Trophoblast cell (in vitro differentiated cells and primary cell): ENCODE measurements at regions not wholly inside any gene's neighbourhood (a gene's known extent, or its start where the extent isn't known, plus 50 kb on each side); places are given as distances from the start of the nearest gene placed in this dataset.

Source experiments
- DNase-seq, 2 donors: peaks; one replicate each; pipeline ENCODE4 v3.0.0-alpha.2; 2016
- H2AFZ ChIP-seq: 2 replicates; pipeline ENCODE4 v1.6.1; 2013; ENCODE audit warnings: low read length, moderate library complexity, mild to moderate bottlenecking; ENCODE audit not compliant: insufficient read depth, poor library complexity
- H2AK5ac ChIP-seq: 2 replicates; pipeline ENCODE4 v1.6.1; 2013; ENCODE audit warnings: mild to moderate bottlenecking, low read length
- H2BK120ac ChIP-seq: 2 replicates; pipeline ENCODE4 v1.6.1; 2013; ENCODE audit warnings: low read length, mild to moderate bottlenecking, moderate library complexity; ENCODE audit not compliant: insufficient read depth, poor library complexity
- H2BK12ac ChIP-seq: 2 replicates; pipeline ENCODE4 v1.6.1; 2013; ENCODE audit warnings: mild to moderate bottlenecking, low read length, moderate library complexity
- H2BK5ac ChIP-seq: 2 replicates; pipeline ENCODE4 v1.6.1; 2013; ENCODE audit warnings: low read length, low read depth, moderate library complexity, mild to moderate bottlenecking; ENCODE audit not compliant: poor library complexity
- H3K14ac ChIP-seq: 2 replicates; pipeline ENCODE4 v1.6.1; 2013; ENCODE audit warnings: mild to moderate bottlenecking, low read length
- H3K18ac ChIP-seq: 2 replicates; pipeline ENCODE4 v1.6.1; 2013; ENCODE audit warnings: mild to moderate bottlenecking, low read length
- H3K23ac ChIP-seq: 2 replicates; pipeline ENCODE4 v1.6.1; 2013; ENCODE audit warnings: low read length
- H3K27ac ChIP-seq: 2 replicates; pipeline ENCODE4 v1.5.1; 2013; ENCODE audit warnings: low read depth, mild to moderate bottlenecking, inconsistent platforms, low read length, moderate library complexity
- H3K27me3 ChIP-seq: 2 replicates; pipeline ENCODE4 v1.6.1; 2013; ENCODE audit warnings: inconsistent platforms, mild to moderate bottlenecking, low read length, moderate library complexity; ENCODE audit not compliant: insufficient read depth
- H3K36me3 ChIP-seq, 2 experiments: 1 replicate in 1 of 2; 2 replicates in 1 of 2; pipeline ENCODE4 v1.6.1; 2013; ENCODE audit warnings: low read length in 2 of 2, mild to moderate bottlenecking in 2 of 2, moderate library complexity in 1 of 2; ENCODE audit not compliant: insufficient read depth in 2 of 2, control insufficient read depth in 1 of 2
- H3K4ac ChIP-seq: 2 replicates; pipeline ENCODE4 v1.6.1; 2013; ENCODE audit warnings: low read depth, mild to moderate bottlenecking, low read length, moderate library complexity
- H3K4me1 ChIP-seq, 2 experiments: 1 replicate in 1 of 2; 2 replicates in 1 of 2; pipeline ENCODE4 v1.6.1; 2013; ENCODE audit warnings: low read length in 2 of 2, mild to moderate bottlenecking in 2 of 2, moderate library complexity in 1 of 2; ENCODE audit not compliant: insufficient read depth in 2 of 2, control insufficient read depth in 1 of 2
- H3K4me2 ChIP-seq: 2 replicates; pipeline ENCODE4 v1.6.1; 2013; ENCODE audit warnings: inconsistent platforms, mild to moderate bottlenecking, low read length, moderate library complexity
- H3K4me3 ChIP-seq: 2 replicates; pipeline ENCODE4 v1.5.1; 2013; ENCODE audit warnings: mild to moderate bottlenecking, low read depth, low read length, inconsistent platforms
- H3K79me1 ChIP-seq: one replicate; pipeline ENCODE4 v1.6.1; 2013; ENCODE audit warnings: low read length
- H3K79me2 ChIP-seq: 2 replicates; pipeline ENCODE4 v1.6.1; 2013; ENCODE audit warnings: low read length, mild to moderate bottlenecking; ENCODE audit not compliant: control insufficient read depth, insufficient read depth, poor library complexity
- H3K9ac ChIP-seq: 2 replicates; pipeline ENCODE4 v1.6.1; 2013; ENCODE audit warnings: mild to moderate bottlenecking, low read length
- H3K9me3 ChIP-seq: 2 replicates; pipeline ENCODE4 v1.6.1; 2013; ENCODE audit warnings: low read depth, mild to moderate bottlenecking, control low read depth, inconsistent platforms, low read length; ENCODE audit not compliant: insufficient read depth
- H4K12ac ChIP-seq: 2 replicates; pipeline ENCODE4 v1.6.1; 2013; ENCODE audit warnings: low read depth, mild to moderate bottlenecking, low read length, moderate library complexity
- H4K8ac ChIP-seq: 2 replicates; pipeline ENCODE4 v1.6.1; 2013; ENCODE audit warnings: low read depth, mild to moderate bottlenecking, low read length, moderate library complexity
- H4K91ac ChIP-seq: one replicate; pipeline ENCODE4 v1.6.1; 2013; ENCODE audit warnings: low read depth, mild to moderate bottlenecking, low read length, moderate library complexity
- WGBS: extraction: QIAGEN DNeasy Blood & Tissue Kit; methylation state at CpG from one replicate; pipeline ENCODE4 v1.1.7; 2013; ENCODE audit warnings: missing lambda C conversion rate; ENCODE audit not compliant: insufficient read length, insufficient coverage; ENCODE audit errors: extremely low coverage; 5-methylcytosine and 5-hydroxymethylcytosine counted together

GRCh38 chr3:161927131-161927530, 430.5 kb downstream of the OTOL1 start:
- Histone ChIP-seq H2AFZ (no peak overlapping the region), H2BK5ac (no peak overlapping the region), H3K79me2 (no peaks in the 10 kb centered on the region), H3K4me2 (no peak overlapping the region), H3K4me1 (no peaks in the 10 kb centered on the region), H3K4me3 (no peak overlapping the region), H3K14ac (no peak overlapping the region), H4K8ac (no peak overlapping the region), H2BK120ac (no peak overlapping the region), H3K27me3 (no peaks in the 10 kb centered on the region), H3K23ac (no peak overlapping the region), H3K9me3 (no peaks in the 10 kb centered on the region), H3K4ac (no peak overlapping the region), H3K36me3 (no peaks in the 10 kb centered on the region), H3K9ac (no peak overlapping the region), H3K79me1 (no peaks in the 10 kb centered on the region), H3K27ac (no peak overlapping the region), H2AK5ac (no peak overlapping the region), H4K12ac (no peak overlapping the region), H4K91ac (no peak overlapping the region), H3K18ac (no peak overlapping the region), H2BK12ac (no peak overlapping the region)
- no CpG with 5 or more reads among the region's 1 CpG for WGBS
- no peak for DNase-seq

DNA sequence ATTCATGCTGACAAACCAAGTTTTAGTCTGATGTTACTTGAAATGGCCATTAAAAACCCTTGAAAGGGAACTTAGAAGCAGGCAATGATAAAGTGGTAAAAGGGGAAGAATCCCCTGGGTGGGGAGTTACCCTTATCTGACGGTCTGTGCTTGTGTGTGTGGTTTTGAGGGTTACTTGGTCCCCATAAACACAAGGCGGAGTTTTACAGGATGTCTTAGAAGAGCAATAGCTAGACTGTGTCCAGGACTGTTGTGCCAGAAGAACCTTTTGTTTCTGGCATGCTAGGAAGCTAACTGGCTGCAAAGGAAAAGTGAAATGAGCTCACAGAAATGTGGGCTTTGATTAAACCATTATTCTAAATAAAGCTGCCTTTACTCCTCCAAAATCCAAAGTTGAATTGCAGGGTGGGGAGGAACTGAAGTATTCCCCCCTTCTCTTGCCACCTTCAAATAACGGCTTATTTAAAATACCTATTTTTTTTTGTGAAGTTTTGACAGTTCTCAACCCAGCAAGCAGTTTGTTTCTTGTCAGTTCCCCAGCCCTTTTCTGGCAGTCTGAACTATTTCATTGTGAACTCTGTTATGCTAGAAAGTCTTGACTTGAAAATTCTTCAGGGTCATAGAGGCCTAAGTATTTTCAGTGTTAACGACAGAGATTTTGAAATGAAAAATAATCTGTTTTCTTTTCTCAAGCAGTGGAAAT, 443.5 kb downstream of the OTOL1 start:
- Histone ChIP-seq H3K23ac (no peak overlapping the region), H4K91ac (no peak overlapping the region), H3K36me3 (no peaks in the 10 kb centered on the region), H4K8ac (no peak overlapping the region), H3K4ac (no peak overlapping the region), H3K27ac (no peak overlapping the region), H3K4me3 (no peak overlapping the region), H2BK5ac (no peak overlapping the region), H2AFZ (no peak overlapping the region), H2AK5ac (no peak overlapping the region), H2BK12ac (no peak overlapping the region), H3K27me3 (no peaks in the 10 kb centered on the region), H3K9ac (no peak overlapping the region), H3K14ac (no peak overlapping the region), H3K18ac (no peak overlapping the region), H3K4me1 (no peaks in the 10 kb centered on the region), H3K79me2 (no peaks in the 10 kb centered on the region), H2BK120ac (no peak overlapping the region), H3K9me3 (no peaks in the 10 kb centered on the region), H4K12ac (no peak overlapping the region), H3K4me2 (no peak overlapping the region), H3K79me1 (no peaks in the 10 kb centered on the region)
- no peak for DNase-seq
- WGBS: no CpG with 5 or more reads among the region's 4 CpGs

DNA sequence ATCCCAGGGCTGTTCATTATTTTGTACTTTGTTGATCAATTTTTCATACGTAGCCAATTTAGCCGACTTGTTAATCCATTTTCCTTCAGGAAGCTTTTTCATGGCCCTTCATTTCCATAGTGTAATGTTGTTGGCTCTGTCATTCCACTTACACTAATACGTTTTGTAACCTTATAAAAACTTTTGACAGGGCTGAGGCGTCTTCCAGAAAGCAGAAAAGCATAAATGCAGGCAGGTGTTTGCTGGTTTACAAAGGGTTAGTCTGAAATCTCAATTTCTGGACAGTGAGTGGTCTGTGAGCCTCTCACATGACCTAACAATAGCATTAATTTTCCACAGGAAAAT, 444.0 kb downstream of the OTOL1 start:
- Histone ChIP-seq H3K79me2 (no peaks in the 10 kb centered on the region), H3K4ac (no peak overlapping the region), H3K79me1 (no peaks in the 10 kb centered on the region), H3K18ac (no peak overlapping the region), H3K4me3 (no peak overlapping the region), H3K4me1 (no peaks in the 10 kb centered on the region), H3K9me3 (no peaks in the 10 kb centered on the region), H2BK120ac (no peak overlapping the region), H3K9ac (no peak overlapping the region), H2AK5ac (no peak overlapping the region), H3K14ac (no peak overlapping the region), H4K91ac (no peak overlapping the region), H3K23ac (no peak overlapping the region), H4K8ac (no peak overlapping the region), H3K4me2 (no peak overlapping the region), H3K36me3 (no peaks in the 10 kb centered on the region), H3K27me3 (no peaks in the 10 kb centered on the region), H2BK5ac (no peak overlapping the region), H3K27ac (no peak overlapping the region), H2AFZ (no peak overlapping the region), H2BK12ac (no peak overlapping the region), H4K12ac (no peak overlapping the region)
- no peak for DNase-seq
- WGBS: no CpG with 5 or more reads among the region's 4 CpGs

- H2BK12ac ChIP-seq: no peak overlapping the region
- no peaks in the 10 kb centered on the region for H3K79me2 ChIP-seq
- no peaks in the 10 kb centered on the region for H3K36me3 ChIP-seq
- no peak overlapping the region for H3K14ac ChIP-seq
- no peak overlapping the region for H2BK120ac ChIP-seq
- no peak overlapping the region for H3K23ac ChIP-seq
- H4K12ac ChIP-seq: no peak overlapping the region
- H4K91ac ChIP-seq: no peak overlapping the region
- WGBS: no CpG with 5 or more reads among the region's 1 CpG
- no peak overlapping the region for H3K4ac ChIP-seq
- no peak overlapping the region for H2AFZ ChIP-seq
- no peak overlapping the region for H4K8ac ChIP-seq
- H3K4me1 ChIP-seq: no peaks in the 10 kb centered on the region
- H3K18ac ChIP-seq: no peak overlapping the region
- no peak overlapping the region for H3K4me2 ChIP-seq
- no peak overlapping the region for H3K27ac ChIP-seq
- no peak overlapping the region for H3K4me3 ChIP-seq
- no peak overlapping the region for H3K9ac ChIP-seq
- no peaks in the 10 kb centered on the region for H3K27me3 ChIP-seq
- no peak for DNase-seq
- H2AK5ac ChIP-seq: no peak overlapping the region
- no peaks in the 10 kb centered on the region for H3K9me3 ChIP-seq
- no peak overlapping the region for H2BK5ac ChIP-seq
- no peaks in the 10 kb centered on the region for H3K79me1 ChIP-seq
These were observed 445.3 kb downstream of the OTOL1 start for GRCh38 chr3:161941891-161942290.
